Thyroid gland (tissue), 4 donors: ENCODE measurements at regions not wholly inside any gene's neighbourhood (a gene's known extent, or its start where the extent isn't known, plus 50 kb on each side); places are given as distances from the start of the nearest gene placed in this dataset.

ENCODE experiments used
- DNase-seq, 2 donors: peaks; one replicate each; pipeline ENCODE4 v3.0.0-alpha.2; 2019
- H3K27ac ChIP-seq, 3 donors: fragments of 200-600 bp; sonication (generic); 1 replicate in 2 of 3; 2 replicates in 1 of 3; pipeline ENCODE4 v1.5.1; 2016 to 2019; ENCODE audit warnings: mild to moderate bottlenecking in 1 of 3, moderate library complexity in 1 of 3
- H3K27me3 ChIP-seq: fragments of 200-600 bp; sonication (generic); one replicate; pipeline ENCODE4 v1.5.1; 2019
- H3K36me3 ChIP-seq, 2 donors: fragments of 200-600 bp; sonication (generic); one replicate each; pipeline ENCODE4 v1.5.1; 2016 to 2019
- H3K4me1 ChIP-seq, 2 donors: fragments of 200-600 bp; sonication (generic); one replicate each; pipeline ENCODE4 v1.5.1; 2017 to 2019
- H3K4me3 ChIP-seq, 3 donors: fragments of 200-600 bp; sonication (generic); replicated peaks in 1 of 3; 1 replicate in 2 of 3; 2 replicates in 1 of 3; pipeline ENCODE4 v1.5.1; 2016; ENCODE audit warnings: mild to moderate bottlenecking in 1 of 3
- H3K9me3 ChIP-seq: fragments of 200-600 bp; sonication (generic); one replicate; pipeline ENCODE4 v1.5.1; 2017
- CTCF ChIP-seq, 6 experiments: fragments of 200-600 bp in 3 of 6; fragments of 450-650 bp in 3 of 6; sonication (generic) in 3 of 6; IDR thresholded peaks; one replicate each; pipeline ENCODE4 v1.5.1; 2016 to 2019; ENCODE audit warnings: antibody characterized with exemption in 6 of 6, mild to moderate bottlenecking in 2 of 6, inconsistent platforms in 1 of 6, moderate library complexity in 1 of 6
- POLR2A ChIP-seq, 2 donors: fragments of 450-650 bp; IDR thresholded peaks; one replicate each; pipeline ENCODE4 v1.6.1; 2017; ENCODE audit warnings: antibody characterized with exemption in 2 of 2, mild to moderate bottlenecking in 2 of 2, moderate library complexity in 1 of 2
- WGBS, 2 donors: methylation state at CpG; one replicate each; pipeline ENCODE4 v1.1.5; 2017; 5-methylcytosine and 5-hydroxymethylcytosine counted together
- intact Hi-C: fragments of 100-400 bp; cut with DNase I; formaldehyde crosslinking; loops from one replicate; pipeline ENCODE4 v1.15.1; 2023

- no peaks in the 10 kb centered on the region for H3K27me3 ChIP-seq
- no peak for DNase-seq
- no peak overlapping the region for H3K4me3 ChIP-seq
- H3K27ac ChIP-seq, result no peak overlapping the region
- TF ChIP-seq CTCF (IDR thresholded peaks at IDR 0.05), result no peak
- TF ChIP-seq POLR2A (IDR thresholded peaks at IDR 0.05), result no peak
- no peaks in the 10 kb centered on the region for H3K9me3 ChIP-seq
- intact Hi-C loops, result no loop called here
- no peaks in the 10 kb centered on the region for H3K4me1 ChIP-seq
- WGBS, 2 donors, result 77 to 81% methylated on average over 4 of the region's 4 CpGs
- no peaks in the 10 kb centered on the region for H3K36me3 ChIP-seq
These were observed 287.4 kb downstream of the BUD13 start for GRCh38 chr11:116485425-116485824.

- intact Hi-C loops, result no loop called here
- Histone ChIP-seq H3K27ac (no peak overlapping the region), H3K9me3 (no peaks in the 10 kb centered on the region), H3K36me3 (no peaks in the 10 kb centered on the region), H3K27me3 (no peaks in the 10 kb centered on the region), H3K4me1 (no peaks in the 10 kb centered on the region), H3K4me3 (no peak overlapping the region)
- no peak for DNase-seq
- no peak for TF ChIP-seq CTCF (IDR thresholded peaks at IDR 0.05)
- no peak for TF ChIP-seq POLR2A (IDR thresholded peaks at IDR 0.05)
- WGBS, 2 donors, result 58 to 80% methylated on average over 3 to 4 of the region's 4 CpGs
These were observed 290.1 kb downstream of the BUD13 start for GRCh38 chr11:116482716-116483115.

GRCh38 chr11:116481126-116481675, 291.6 kb downstream of the BUD13 start:
- H3K36me3 ChIP-seq, result no peaks in the 10 kb centered on the region
- H3K27ac ChIP-seq, result no peak overlapping the region
- no peaks in the 10 kb centered on the region for H3K4me1 ChIP-seq
- H3K9me3 ChIP-seq, result no peaks in the 10 kb centered on the region
- no peaks in the 10 kb centered on the region for H3K27me3 ChIP-seq
- intact Hi-C loops, result no loop called here
- 55 to 59% methylated on average over 3 of the region's 3 CpGs for WGBS, 2 donors
- DNase-seq, result no peak
- no peak overlapping the region for H3K4me3 ChIP-seq
- TF ChIP-seq CTCF (IDR thresholded peaks at IDR 0.05) (no peak), POLR2A (IDR thresholded peaks at IDR 0.05) (no peak)

DNA sequence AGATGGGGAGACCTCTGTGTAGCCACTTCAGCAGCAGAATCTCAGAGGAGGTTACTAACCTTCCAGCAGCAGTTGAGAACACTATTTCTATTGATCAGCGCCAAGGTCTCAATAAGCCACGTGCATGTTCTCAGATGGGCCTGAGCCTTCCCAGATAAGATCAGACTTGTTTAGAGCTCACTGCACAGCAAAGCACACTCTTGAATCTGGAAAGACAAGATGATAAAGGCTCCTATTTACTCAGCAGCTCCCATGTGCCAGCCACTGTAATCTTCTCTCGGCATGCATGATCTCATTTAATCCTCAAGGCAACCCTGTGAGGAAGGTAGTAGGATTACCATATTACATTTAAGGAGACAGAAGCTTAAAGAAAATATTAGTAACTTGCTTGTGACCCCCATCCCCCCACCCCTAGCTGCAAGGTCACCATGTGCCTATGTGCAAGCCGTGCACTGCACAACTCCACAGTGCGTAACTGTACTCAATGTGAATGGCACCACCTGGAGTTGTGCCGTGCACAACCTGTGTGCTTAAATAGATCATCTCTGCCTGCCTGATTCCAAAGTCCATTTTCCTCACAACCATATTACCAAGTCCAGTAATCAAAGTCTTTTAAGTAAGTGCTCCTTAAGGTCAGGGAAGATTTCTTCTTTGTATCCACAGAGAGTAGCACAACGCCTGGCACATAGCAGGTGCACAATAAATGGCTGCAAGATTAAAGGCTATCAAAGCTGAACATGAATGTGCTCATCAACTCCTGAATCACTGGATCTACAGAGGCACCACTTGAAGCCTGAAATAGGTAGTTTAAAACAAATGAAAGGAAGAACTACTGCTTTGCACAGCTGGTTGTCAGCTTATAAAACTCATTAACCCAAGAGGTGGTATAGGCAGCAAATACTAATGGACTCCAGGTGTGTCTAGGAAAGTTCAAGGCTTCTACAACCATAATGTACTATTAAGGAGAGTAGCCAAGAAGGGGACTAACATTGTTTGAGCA, 293.8 kb downstream of the BUD13 start:
- DNase-seq, result no peak
- H3K4me3 ChIP-seq, result no peak overlapping the region
- H3K27ac ChIP-seq, result no peak overlapping the region
- TF ChIP-seq POLR2A (IDR thresholded peaks at IDR 0.05) (no peak), CTCF (IDR thresholded peaks at IDR 0.05) (no peak)
- intact Hi-C loops, result no loop called here
- H3K9me3 ChIP-seq, result no peaks in the 10 kb centered on the region
- no peaks in the 10 kb centered on the region for H3K27me3 ChIP-seq
- no peaks in the 10 kb centered on the region for H3K4me1 ChIP-seq
- 65 to 68% methylated on average over 7 of the region's 7 CpGs for WGBS, 2 donors
- no peaks in the 10 kb centered on the region for H3K36me3 ChIP-seq

DNA sequence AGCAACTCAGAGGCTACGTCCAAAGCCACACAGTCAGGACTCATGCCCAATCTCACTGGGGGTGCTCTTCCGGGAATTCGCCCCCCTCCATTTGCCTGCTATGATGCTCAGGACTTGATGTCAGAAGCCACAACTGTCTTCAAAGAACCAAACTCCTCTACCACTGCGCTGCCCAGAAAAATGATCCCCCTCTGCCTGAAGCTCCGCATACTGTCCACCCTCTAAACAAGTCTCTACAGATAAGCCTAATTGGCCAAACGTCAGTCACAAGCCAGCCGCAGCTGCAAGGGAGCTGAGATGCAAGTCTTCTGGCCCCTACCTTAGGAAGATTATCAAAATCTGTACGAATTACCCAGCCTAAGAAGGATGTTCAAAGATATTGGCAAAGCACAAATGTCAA, 294.6 kb downstream of the BUD13 start:
- no peak for DNase-seq
- Histone ChIP-seq H3K9me3 (no peaks in the 10 kb centered on the region), H3K27ac (no peak overlapping the region), H3K27me3 (no peaks in the 10 kb centered on the region), H3K36me3 (no peaks in the 10 kb centered on the region), H3K4me1 (no peaks in the 10 kb centered on the region), H3K4me3 (no peak overlapping the region)
- intact Hi-C loops, result no loop called here
- 60 to 61% methylated on average over 8 of the region's 8 CpGs for WGBS, 2 donors
- TF ChIP-seq CTCF (IDR thresholded peaks at IDR 0.05), result no peak
- TF ChIP-seq POLR2A (IDR thresholded peaks at IDR 0.05), result no peak
